B cell (primary cell): ENCODE measurements at regions not wholly inside any gene's neighbourhood (a gene's known extent, or its start where the extent isn't known, plus 50 kb on each side); places are given as distances from the start of the nearest gene placed in this dataset.

Experiments used
- ATAC-seq: fragments of 200-7000 bp; cut with Tn5 transposase; one replicate; pipeline ENCODE4 v1.10.0; 2021; ENCODE audit warnings: low read depth, mild to moderate bottlenecking, moderate number of reproducible peaks, moderate library complexity
- CTCF ChIA-PET: fragments of 350-600 bp; sonication (Branson Sonifier 250); formaldehyde crosslinking; loops from one replicate; lab custom pipeline; 2021; ENCODE audit warnings: antibody characterized with exemption, inconsistent platforms; lab: Charles Lee
- POLR2A ChIA-PET: fragments of 350-600 bp; sonication (Branson Sonifier 250); formaldehyde crosslinking; loops from one replicate; lab custom pipeline; 2021; ENCODE audit warnings: antibody characterized with exemption; lab: Charles Lee
- DNase-seq: peaks from one replicate; pipeline ENCODE4 v3.0.0; 2013
- H2AFZ ChIP-seq: 2 replicates; pipeline ENCODE4 v1.6.1; 2012; ENCODE audit warnings: mild to moderate bottlenecking, low read depth, low read length; ENCODE audit not compliant: insufficient read depth, poor library complexity, severe bottlenecking
- H3K27ac ChIP-seq, 2 donors: 1 replicate in 1 of 2; 2 replicates in 1 of 2; pipeline ENCODE4 v1.5.1; 2012 to 2013; ENCODE audit warnings: low read length in 2 of 2, mild to moderate bottlenecking in 2 of 2, moderate library complexity in 1 of 2
- H3K27me3 ChIP-seq, 4 experiments: fragments of 200-600 bp in 1 of 4; sonication (generic) in 1 of 4; replicated peaks in 1 of 4; 1 replicate in 2 of 4; 2 replicates in 2 of 4; pipeline versions ENCODE4 v1.6.1 to v1.7.0; 2013 to 2016; ENCODE audit warnings: low read length in 3 of 4, mild to moderate bottlenecking in 2 of 4, mixed read lengths in 1 of 4, moderate library complexity in 1 of 4; ENCODE audit not compliant: insufficient read depth in 4 of 4, control insufficient read depth in 3 of 4; ENCODE audit errors: control extremely low read depth in 1 of 4
- H3K36me3 ChIP-seq, 2 experiments: replicated peaks in 1 of 2; 1 replicate in 1 of 2; 2 replicates in 1 of 2; pipeline versions ENCODE4 v1.6.1 to v1.7.1; 2013; ENCODE audit warnings: low read length in 1 of 2; ENCODE audit not compliant: insufficient read depth in 2 of 2, control insufficient read depth in 1 of 2; ENCODE audit errors: control extremely low read depth in 1 of 2, extremely low read depth in 1 of 2
- H3K4me1 ChIP-seq, 2 donors: fragments of 200-600 bp in 1 of 2; sonication (generic) in 1 of 2; 1 replicate in 1 of 2; 2 replicates in 1 of 2; pipeline versions ENCODE4 v1.5.1 to v1.6.1; 2013 to 2017; ENCODE audit warnings: low read length in 2 of 2; ENCODE audit not compliant: control insufficient read depth in 2 of 2, insufficient read depth in 2 of 2
- H3K4me2 ChIP-seq: replicated peaks from 2 replicates; pipeline ENCODE3; 2012; ENCODE audit warnings: mild to moderate bottlenecking, low read depth, low read length; ENCODE audit not compliant: poor library complexity, severe bottlenecking
- H3K4me3 ChIP-seq, 5 experiments: fragments of 200-600 bp in 1 of 5; sonication (generic) in 1 of 5; 1 replicate in 3 of 5; 2 replicates in 2 of 5; pipeline versions ENCODE4 v1.5.1 to v1.7.0; 2011 to 2016; ENCODE audit warnings: low read length in 4 of 5, mild to moderate bottlenecking in 4 of 5, low read depth in 2 of 5, control low read depth in 1 of 5, moderate library complexity in 1 of 5; ENCODE audit not compliant: insufficient read depth in 1 of 5; ENCODE audit errors: control extremely low read depth in 1 of 5, extremely low read depth in 1 of 5
- H3K79me2 ChIP-seq: fragments of 200-600 bp; sonication (generic); one replicate; pipeline ENCODE4 v1.6.0; 2016; ENCODE audit warnings: low read length; ENCODE audit not compliant: control insufficient read depth, insufficient read depth
- H3K9ac ChIP-seq: fragments of 200-600 bp; sonication (generic); 2 replicates; pipeline ENCODE4 v1.6.1; 2017; ENCODE audit warnings: mild to moderate bottlenecking, low read length, moderate library complexity
- H3K9me3 ChIP-seq, 3 donors: one replicate each; pipeline versions ENCODE4 v1.6.1 to v1.7.1; 2013; ENCODE audit warnings: low read length in 2 of 3; ENCODE audit not compliant: control insufficient read depth in 2 of 3, insufficient read depth in 1 of 3; ENCODE audit errors: control extremely low read depth in 1 of 3
- H4K20me1 ChIP-seq: 2 replicates; pipeline ENCODE4 v1.6.0; 2012; ENCODE audit warnings: mild to moderate bottlenecking, low read length; ENCODE audit not compliant: insufficient read depth, control insufficient read depth, poor library complexity, severe bottlenecking
- H3K27ac Mint-ChIP-seq: one replicate; pipeline ENCODE4 v1.8.0; 2021; ENCODE audit warnings: mixed read lengths
- H3K27me3 Mint-ChIP-seq: one replicate; pipeline ENCODE4 v1.8.0; 2021; ENCODE audit warnings: mixed read lengths
- H3K4me1 Mint-ChIP-seq: one replicate; pipeline ENCODE4 v1.8.0; 2021; ENCODE audit warnings: mixed read lengths
- H3K4me3 Mint-ChIP-seq: one replicate; pipeline ENCODE4 v1.8.0; 2021; ENCODE audit warnings: mixed read lengths
- H3K9me3 Mint-ChIP-seq: one replicate; pipeline ENCODE4 v1.8.0; 2022; ENCODE audit warnings: mixed read lengths; ENCODE audit not compliant: insufficient read depth
- EZH2 ChIP-seq: IDR thresholded peaks from 2 replicates; pipeline ENCODE4 v1.6.1; 2012; ENCODE audit warnings: borderline replicate concordance, low read depth, mild to moderate bottlenecking, moderate library complexity, low read length; ENCODE audit not compliant: insufficient read depth, poor library complexity, severe bottlenecking
- WGBS: methylation state at CpG from one replicate; pipeline ENCODE4 v1.1.5; 2013; ENCODE audit warnings: missing lambda C conversion rate; ENCODE audit not compliant: insufficient coverage; 5-methylcytosine and 5-hydroxymethylcytosine counted together
- intact Hi-C: fragments of 100-400 bp; cut with micrococcal nuclease; formaldehyde crosslinking; loops from one replicate; pipeline ENCODE4 v1.10.0; 2022
- TF ChIP-seq, protein P1 (sequence below): fragments of 200-600 bp; IDR thresholded peaks from one replicate; pipeline ENCODE4 v1.8.0; 2022; ENCODE audit warnings: antibody characterized with exemption, mild to moderate bottlenecking

DNA sequence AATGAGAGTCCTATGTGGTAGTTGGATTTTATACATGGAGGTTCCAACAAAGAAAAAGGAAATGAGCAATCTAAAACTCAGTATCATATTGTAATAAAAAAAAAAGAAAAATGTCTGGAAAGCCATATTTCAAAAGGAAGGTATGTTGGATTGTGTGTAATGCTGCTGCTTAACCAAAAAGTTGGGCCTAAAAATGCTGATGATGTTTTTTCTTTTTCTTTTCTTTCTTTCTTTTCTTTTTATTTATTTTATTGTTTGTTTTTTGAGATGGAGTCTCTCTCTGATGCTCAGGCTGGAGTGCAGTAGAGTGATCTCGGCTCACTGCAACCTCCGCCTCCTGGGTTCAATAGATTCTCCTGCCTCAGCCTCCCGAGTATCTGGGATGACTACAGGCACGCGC is 1424.0 kb upstream of the CDH6 start:
- no peak overlapping the region for H3K4me3 Mint-ChIP-seq
- intact Hi-C loops = no loop called here
- Histone ChIP-seq H3K9ac (no peak overlapping the region), H3K4me1 (no peaks in the 10 kb centered on the region), H3K36me3 (no peaks in the 10 kb centered on the region), H3K27me3 (no peaks in the 10 kb centered on the region), H3K4me3 (no peak overlapping the region), H3K27ac (no peak overlapping the region), H4K20me1 (no peaks in the 10 kb centered on the region), H3K9me3 (peaks cover 0 to 4% (median 0%) of the 10 kb centered on the region in 3 donors), H3K4me2 (no peak overlapping the region), H2AFZ (no peak overlapping the region), H3K79me2 (no peaks in the 10 kb centered on the region)
- no peak overlapping the region for H3K27ac Mint-ChIP-seq
- no peak for ATAC-seq
- CTCF ChIA-PET = no interaction called here
- no peak for TF ChIP-seq EZH2
- TF ChIP-seq, protein P1, sequence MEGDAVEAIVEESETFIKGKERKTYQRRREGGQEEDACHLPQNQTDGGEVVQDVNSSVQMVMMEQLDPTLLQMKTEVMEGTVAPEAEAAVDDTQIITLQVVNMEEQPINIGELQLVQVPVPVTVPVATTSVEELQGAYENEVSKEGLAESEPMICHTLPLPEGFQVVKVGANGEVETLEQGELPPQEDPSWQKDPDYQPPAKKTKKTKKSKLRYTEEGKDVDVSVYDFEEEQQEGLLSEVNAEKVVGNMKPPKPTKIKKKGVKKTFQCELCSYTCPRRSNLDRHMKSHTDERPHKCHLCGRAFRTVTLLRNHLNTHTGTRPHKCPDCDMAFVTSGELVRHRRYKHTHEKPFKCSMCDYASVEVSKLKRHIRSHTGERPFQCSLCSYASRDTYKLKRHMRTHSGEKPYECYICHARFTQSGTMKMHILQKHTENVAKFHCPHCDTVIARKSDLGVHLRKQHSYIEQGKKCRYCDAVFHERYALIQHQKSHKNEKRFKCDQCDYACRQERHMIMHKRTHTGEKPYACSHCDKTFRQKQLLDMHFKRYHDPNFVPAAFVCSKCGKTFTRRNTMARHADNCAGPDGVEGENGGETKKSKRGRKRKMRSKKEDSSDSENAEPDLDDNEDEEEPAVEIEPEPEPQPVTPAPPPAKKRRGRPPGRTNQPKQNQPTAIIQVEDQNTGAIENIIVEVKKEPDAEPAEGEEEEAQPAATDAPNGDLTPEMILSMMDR = no peak
- no peaks in the 10 kb centered on the region for H3K27me3 Mint-ChIP-seq
- H3K4me1 Mint-ChIP-seq = no peaks in the 10 kb centered on the region
- 100% methylated on average over 3 of the region's 5 CpGs for WGBS
- peaks cover 6% of the 10 kb centered on the region for H3K9me3 Mint-ChIP-seq
- POLR2A ChIA-PET = no interaction called here
- no peak for DNase-seq

DNA sequence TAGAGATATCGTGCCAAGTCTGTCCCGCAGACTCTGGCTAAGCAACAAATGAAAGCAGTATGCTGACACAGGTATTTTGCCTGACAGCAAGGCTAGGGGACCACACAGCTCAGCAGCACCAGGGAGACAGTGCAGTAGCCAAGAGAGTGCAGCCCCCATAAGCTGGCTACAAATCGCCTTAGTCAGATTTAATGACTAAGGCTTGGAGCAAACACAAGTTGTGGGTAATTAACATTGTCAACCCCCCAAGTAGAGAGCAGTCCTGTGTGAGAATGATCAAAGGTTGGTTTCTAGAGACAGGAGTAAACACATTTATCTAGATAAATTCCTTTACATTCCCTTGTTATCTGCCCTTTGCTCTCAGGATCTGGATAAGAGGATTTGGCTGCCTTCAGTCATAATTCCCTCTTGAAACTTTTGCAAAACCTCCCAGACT is 1434.5 kb upstream of the CDH6 start:
- no peak overlapping the region for H3K9ac ChIP-seq
- ChIA-PET POLR2A (no interaction called here), CTCF (no interaction called here)
- Mint-ChIP-seq H3K9me3 (peaks cover 5% of the 10 kb centered on the region), H3K27me3 (no peaks in the 10 kb centered on the region), H3K4me1 (no peaks in the 10 kb centered on the region), H3K27ac (no peak overlapping the region), H3K4me3 (no peak overlapping the region)
- intact Hi-C loops = no loop called here
- H4K20me1 ChIP-seq = no peaks in the 10 kb centered on the region
- no peak for TF ChIP-seq EZH2
- TF ChIP-seq, protein P1 = no peak
- ATAC-seq (no peak), DNase-seq (no peak)
- H3K36me3 ChIP-seq = no peaks in the 10 kb centered on the region
- no peak overlapping the region for H3K27ac ChIP-seq
- no peaks in the 10 kb centered on the region for H3K79me2 ChIP-seq
- no peaks in the 10 kb centered on the region for H3K4me1 ChIP-seq
- no peak overlapping the region for H3K4me3 ChIP-seq
- H2AFZ ChIP-seq = no peak overlapping the region
- WGBS = 90% methylated on average over 2 of the region's 3 CpGs
- no peaks in the 10 kb centered on the region for H3K27me3 ChIP-seq
- no peak overlapping the region for H3K4me2 ChIP-seq
- H3K9me3 ChIP-seq = no peaks in the 10 kb centered on the region
